IPS DF 4.7 (cell line): ENCODE measurements at regions not wholly inside any gene's neighbourhood (a gene's known extent, or its start where the extent isn't known, plus 50 kb on each side); places are given as distances from the start of the nearest gene placed in this dataset.
"Not testable (repeated sequence)": the region's sequence is repeated elsewhere in the genome, so short reads cannot be mapped to it uniquely, and the experiment has no call there.

Experiments used
- DNase-seq: peaks from one replicate; pipeline ENCODE4 v3.0.0-alpha.2; 2013; ENCODE audit warnings: low spot score; ENCODE audit errors: extremely low read depth

GRCh38 chr3:176872771-176873209 lies 324.5 kb downstream of the TBL1XR1 start:
- DNase-seq, result peak; percentile 78

GRCh38 chr3:176870451-176870850 lies 326.8 kb downstream of the TBL1XR1 start:
- DNase-seq, result no peak

- DNase-seq, result no peak
Observed at GRCh38 chr3:176867681-176868663, 329.3 kb downstream of the TBL1XR1 start.

GRCh38 chr3:176861137-176861536 lies 336.1 kb downstream of the TBL1XR1 start:
- DNase-seq, result no peak

GRCh38 chr3:176856721-176857120 lies 340.6 kb downstream of the TBL1XR1 start:
- no peak for DNase-seq

GRCh38 chr3:176855901-176856486 lies 341.3 kb downstream of the TBL1XR1 start:
- DNase-seq, result no peak

- DNase-seq, result no peak
Observed at GRCh38 chr3:176855213-176855612, 342.1 kb downstream of the TBL1XR1 start.

- no peak for DNase-seq
Observed at GRCh38 chr3:176850498-176850897, 346.8 kb downstream of the TBL1XR1 start.

DNA sequence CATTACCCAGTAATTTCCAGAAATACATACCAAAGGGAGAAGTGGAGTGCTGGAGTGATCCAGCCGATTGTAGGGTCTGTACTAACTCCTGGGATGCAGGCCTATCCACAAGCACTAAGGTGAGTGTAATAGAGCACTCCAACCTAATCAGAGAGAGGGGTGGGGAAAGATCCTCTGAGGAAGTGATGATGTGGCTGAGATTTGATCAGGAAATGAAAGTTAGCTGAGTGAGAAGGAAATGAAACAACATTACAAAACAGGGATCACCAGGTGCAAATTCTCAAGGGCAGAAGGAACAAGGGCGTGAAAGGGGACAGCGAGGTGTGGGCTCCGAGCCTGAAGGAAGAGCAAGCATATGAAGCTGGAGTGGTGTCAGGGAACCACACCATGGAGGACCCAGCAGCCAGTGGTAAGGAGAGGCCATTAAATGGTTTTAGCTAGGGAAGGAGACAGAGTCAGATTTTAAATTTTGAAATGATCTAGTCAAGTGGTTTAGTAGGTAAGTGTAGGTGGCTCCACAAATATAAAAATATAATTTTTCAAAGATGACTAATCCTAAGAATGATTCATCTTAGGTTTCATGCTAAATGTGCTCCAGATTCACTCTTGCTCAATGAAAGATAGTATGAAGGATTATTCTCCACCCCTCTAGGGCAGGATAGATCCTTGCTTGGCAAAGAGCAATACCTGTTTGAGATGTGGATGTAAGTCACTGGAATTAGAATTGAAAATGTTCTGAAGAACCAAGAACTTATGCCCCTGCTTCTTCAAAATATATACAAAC lies 348.7 kb downstream of the TBL1XR1 start:
- no peak for DNase-seq

GRCh38 chr3:176842914-176843313 lies 354.4 kb downstream of the TBL1XR1 start:
- no peak for DNase-seq

GRCh38 chr3:176840641-176841286 lies 356.5 kb downstream of the TBL1XR1 start:
- DNase-seq, result no peak

DNA sequence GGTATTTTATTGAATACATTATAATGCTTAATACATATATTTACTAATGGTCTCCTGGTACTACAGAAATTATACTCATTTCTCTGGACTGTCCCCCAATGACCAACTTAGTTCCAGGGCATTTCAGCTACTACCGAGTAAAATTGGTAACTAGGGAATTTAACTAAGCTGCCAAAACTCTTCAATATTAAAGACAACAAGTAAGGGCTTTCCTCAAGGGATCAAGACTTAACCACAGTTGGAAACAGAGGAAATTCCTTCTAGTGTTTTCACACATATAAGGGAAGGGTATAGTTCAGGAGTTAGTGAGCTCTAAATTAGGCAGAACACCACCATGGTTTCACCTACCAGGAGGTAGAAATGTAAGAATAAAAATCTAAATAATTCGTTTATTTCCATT lies 357.4 kb downstream of the TBL1XR1 start:
- DNase-seq, result no peak

GRCh38 chr3:176839466-176839865 lies 357.8 kb downstream of the TBL1XR1 start:
- no peak for DNase-seq

DNA sequence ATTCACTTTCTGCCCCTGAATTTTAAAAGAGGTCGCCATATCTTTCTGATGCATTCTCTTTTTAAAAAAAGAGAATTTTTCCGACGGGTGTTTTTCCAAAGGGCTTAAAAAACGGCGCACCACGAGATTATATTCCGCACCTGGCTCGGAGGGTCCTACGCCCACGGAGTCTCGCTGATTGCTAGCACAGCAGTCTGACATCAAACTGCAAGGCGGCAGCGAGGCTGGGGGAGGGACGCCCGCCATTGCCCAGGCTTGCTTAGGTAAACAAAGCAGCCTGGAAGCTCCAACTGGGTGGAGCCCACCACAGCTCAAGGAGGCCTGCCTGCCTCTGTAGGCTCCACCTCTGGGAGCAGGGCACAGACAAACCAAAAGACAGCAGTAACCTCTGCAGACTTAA lies 370.0 kb downstream of the TBL1XR1 start:
- DNase-seq, result not testable (repeated sequence)

GRCh38 chr3:176824811-176825210 lies 372.5 kb downstream of the TBL1XR1 start:
- DNase-seq, result no peak

DNA sequence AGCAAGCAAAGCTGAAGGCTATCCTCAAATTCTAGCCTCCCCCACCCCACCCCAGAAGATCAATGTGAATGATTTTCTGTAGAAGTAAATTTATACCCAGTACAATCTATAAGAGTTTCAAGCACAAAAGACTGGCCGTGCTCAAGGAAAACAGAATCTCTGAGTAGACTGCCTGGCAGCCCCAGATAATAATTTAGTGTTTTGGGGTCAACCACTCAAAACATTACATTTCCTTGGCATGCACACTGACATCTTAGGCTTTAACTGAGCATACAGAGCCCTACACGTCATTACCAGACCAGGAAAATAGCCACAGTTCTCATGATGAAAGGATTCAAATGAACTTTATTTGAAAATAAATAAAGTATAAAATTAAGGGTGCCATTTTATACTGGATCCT lies 376.5 kb downstream of the TBL1XR1 start:
- DNase-seq, result no peak

GRCh38 chr3:176816937-176817336 lies 380.3 kb downstream of the TBL1XR1 start:
- DNase-seq, result no peak

DNA sequence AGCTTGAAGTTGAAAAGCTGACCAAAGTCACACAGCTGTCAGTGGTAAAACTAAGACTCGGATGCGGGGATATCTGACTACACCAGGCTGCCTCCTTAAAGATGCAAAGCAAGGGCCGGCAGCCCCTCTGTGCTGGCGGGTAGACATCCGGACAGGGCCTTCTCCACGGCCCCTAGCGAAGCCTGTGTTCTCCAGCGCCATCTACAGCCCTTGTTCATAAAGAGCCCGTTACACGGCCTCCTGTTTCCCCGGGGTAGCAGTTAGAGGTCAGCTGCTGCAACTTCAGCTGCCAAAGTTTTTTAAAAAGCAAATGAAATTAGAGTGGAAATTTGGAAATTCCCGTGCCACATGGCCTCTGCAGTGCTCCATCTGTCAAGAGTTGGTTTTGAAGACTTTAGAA lies 383.0 kb downstream of the TBL1XR1 start:
- DNase-seq, result peak; percentile 64

DNA sequence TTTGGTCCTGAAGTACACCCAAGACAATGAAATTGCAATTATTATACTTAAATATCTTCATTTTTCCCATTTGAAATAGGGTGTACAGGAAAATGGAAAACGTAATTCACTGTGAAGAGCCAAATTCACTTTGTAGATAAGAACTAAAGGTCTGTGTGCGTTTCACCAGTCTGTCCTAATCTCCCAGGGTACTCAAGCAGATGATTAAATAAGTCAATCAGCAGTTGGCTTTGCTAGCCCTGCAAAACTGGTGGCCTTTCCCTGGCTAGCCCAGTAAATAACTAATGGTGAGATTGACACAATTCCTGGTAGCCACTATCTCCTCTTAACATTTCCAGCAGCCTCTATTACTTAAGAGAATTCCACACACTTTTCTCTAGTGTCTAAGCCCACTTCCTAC lies 389.3 kb downstream of the TBL1XR1 start:
- no peak for DNase-seq

- DNase-seq, result no peak
Observed at GRCh38 chr3:176799675-176800074, 397.6 kb downstream of the TBL1XR1 start.

GRCh38 chr3:176798680-176799079 lies 398.6 kb downstream of the TBL1XR1 start:
- DNase-seq, result no peak
